ENCODE measurements at regions not wholly inside any gene's neighbourhood (a gene's known extent, or its start where the extent isn't known, plus 50 kb on each side); places are given as distances from the start of the nearest gene placed in this dataset.
"Not testable (repeated sequence)": the region's sequence is repeated elsewhere in the genome, so short reads cannot be mapped to it uniquely, and the experiment has no call there.

GRCh38 chr1:66424530-66424929, 109.4 kb upstream of the SGIP1 start:
- DNase-seq (ENCODE audit: low spot score): not testable (repeated sequence)

GRCh38 chr1:66426239-66426853, 107.6 kb upstream of the SGIP1 start:
- DNase-seq (ENCODE audit: low spot score): no peak

GRCh38 chr1:66430815-66431214, 103.1 kb upstream of the SGIP1 start:
- DNase-seq (ENCODE audit: low spot score): not testable (repeated sequence)

- DNase-seq (ENCODE audit: low spot score): no peak
Observed at GRCh38 chr1:66431999-66432398, 102.0 kb upstream of the SGIP1 start.

DNA sequence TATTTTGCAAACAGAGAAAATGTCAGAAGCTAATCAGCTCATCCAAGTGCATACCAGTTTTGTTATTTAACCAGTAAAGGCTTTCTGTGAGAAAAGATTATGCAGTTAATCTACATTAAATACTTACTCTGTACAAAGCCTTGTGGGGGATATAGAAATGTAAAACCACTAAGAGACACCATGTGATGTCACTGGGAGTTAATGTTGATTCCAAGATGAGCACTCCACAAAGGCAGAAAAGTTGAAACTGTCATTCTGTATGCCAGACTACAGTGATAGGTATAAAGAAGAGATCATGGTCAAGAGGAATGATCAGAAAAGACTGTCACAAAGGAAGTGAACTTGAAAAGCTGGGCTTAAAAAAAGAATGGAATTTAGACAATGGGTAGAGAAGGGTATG, 100.3 kb upstream of the SGIP1 start:
- no peak for DNase-seq (ENCODE audit: low spot score)

GRCh38 chr1:66434096-66434495, 99.9 kb upstream of the SGIP1 start:
- DNase-seq (ENCODE audit: low spot score): no peak

DNA sequence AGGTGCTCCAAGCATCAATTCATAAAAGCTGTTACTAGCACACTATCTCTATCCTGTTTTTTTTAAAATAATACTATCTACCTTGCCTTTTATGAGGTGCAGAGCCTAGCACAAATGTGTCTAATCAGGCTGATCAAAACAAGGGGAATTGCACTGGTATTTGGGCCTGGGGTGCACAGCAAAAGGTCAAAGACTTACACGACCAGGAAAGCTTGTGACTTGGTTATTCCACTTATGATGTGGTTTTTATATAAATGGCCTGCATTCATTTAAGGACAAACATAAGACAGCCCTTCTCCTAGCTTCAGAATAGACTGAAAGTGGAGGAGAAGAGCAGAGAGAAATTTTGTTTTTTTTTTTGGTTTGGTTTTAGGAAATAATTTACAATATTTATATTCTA, 98.4 kb upstream of the SGIP1 start:
- no peak for DNase-seq (ENCODE audit: low spot score)

DNA sequence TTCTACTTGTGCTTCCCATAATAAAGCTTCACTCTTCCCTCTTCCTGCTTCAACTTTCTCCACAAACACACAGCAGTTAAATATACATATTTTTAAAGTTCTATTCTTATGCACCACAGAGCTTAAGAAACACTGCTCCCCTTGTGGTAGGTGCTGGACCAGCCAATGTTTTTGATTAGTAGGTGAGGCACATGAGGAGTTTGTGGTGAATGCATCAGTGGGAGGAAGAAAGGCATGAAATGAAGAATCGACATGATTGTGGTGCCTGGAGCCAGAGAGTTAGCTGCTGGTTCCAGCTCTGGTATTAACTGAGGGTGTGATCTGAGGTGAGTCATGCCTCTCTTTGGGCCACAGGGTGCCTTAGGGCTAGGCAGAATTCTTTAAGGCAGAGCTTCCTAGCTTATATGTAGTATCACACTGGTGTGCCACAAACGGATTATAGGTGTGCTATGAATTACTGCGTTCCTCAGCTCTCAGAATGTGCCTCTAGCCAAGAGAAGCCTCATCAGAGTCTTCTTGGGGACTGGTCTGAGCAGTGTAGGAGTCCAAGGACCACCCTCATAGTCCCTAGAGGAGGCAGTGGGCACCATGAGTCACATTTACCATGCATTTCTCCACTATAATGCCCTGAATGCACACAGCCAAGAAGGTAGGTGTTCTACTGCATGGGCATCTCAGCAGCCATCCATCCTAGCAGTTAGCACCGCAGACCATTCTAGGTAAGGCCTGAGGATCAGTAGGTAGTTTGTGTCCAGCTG, 97.4 kb upstream of the SGIP1 start:
- no peak for DNase-seq (ENCODE audit: low spot score)

- no peak for DNase-seq (ENCODE audit: low spot score)
Observed at GRCh38 chr1:66437136-66437401, 96.9 kb upstream of the SGIP1 start.

- no peak for DNase-seq (ENCODE audit: low spot score)
Observed at GRCh38 chr1:66438062-66438461, 95.9 kb upstream of the SGIP1 start.

DNA sequence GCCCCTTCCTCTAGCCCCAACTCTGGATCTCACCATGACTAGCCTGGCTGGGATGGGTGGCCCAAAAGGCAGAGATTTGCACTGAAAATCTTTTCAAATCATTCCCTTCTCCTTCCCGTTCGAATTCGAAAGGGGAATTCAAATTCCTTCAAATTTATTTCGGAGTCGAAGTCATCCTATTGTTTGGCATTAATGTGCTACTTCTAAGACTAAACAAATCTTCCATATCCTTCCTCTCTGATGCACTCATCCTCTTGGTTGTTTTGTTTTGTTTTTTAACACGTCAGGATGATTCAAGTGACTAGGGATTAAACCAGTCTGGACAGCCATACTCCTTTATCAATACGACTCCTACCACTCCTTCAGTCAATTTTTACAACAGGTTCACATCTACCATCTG, 95.5 kb upstream of the SGIP1 start:
- DNase-seq (ENCODE audit: low spot score): no peak

- no peak for DNase-seq (ENCODE audit: low spot score)
Observed at GRCh38 chr1:66439031-66439740, 94.8 kb upstream of the SGIP1 start.

GRCh38 chr1:66443793-66444192, 90.2 kb upstream of the SGIP1 start:
- no peak for DNase-seq (ENCODE audit: low spot score)

GRCh38 chr1:66444438-66445265, 89.3 kb upstream of the SGIP1 start:
- no peak for DNase-seq (ENCODE audit: low spot score)

DNA sequence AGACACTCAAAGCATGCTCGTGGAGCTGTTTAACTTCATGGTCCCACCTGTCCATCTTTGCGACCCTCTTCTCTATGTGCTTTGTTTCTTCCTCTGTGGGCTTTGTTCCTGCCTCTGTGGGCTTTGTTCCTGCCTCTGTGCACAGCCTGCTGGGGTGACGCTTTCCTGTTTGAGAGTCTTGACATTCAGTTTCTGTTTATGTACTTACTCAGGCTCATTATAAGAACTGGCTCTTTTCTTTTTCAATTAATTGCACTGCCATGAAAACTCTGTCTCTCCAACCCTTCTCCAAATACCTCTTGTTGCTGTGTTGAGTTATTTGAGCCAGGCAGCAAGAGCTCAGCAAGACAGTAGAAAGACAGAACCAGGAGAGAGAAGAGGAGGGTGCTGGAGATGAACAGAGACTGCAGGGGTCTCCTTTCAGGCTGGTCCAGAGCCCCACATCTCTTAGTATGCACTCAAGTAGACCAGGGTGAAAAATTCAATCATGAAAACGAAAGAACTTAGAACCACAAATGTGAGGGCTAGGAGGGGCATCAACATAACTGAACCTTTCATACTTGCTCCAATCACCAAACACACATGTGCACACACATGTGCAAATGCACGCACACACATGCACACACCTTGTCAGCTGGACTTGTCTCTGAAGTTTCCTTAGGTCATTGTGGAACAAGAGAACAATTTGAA, 88.3 kb upstream of the SGIP1 start:
- DNase-seq (ENCODE audit: low spot score): no peak

DNA sequence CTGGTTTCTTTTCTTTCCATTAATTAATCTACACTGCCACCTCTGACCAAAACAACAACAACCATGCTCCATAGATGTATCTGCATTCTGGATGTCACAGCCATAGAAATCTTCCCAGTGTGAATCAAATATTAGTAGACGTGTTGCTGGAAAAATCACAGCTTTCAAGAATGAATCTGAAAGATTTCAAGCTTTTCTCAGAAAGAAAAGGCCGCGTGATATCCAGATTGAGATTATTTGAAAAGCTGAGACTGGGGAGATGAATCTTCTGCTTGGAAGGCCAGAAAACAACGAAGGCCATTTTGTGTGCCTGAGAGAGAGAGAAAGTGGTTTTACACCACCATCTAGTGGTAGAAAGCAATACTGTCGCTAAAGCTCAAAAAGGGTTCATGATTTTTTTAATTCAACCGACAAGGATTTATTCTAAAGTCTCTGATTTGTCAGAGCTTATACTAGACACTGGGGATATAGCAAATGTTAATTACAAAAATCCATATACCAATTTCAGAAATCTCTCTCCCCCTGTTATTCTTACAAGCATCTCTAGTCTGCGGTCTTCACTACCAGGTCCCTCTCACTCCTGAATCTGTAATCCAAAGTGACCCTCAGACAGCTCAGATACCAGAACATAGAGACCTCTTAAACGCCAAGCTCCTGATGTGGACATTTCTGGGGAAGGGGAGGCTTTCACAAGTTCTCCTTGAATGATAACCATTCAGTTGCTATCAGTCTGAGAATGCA, 87.5 kb upstream of the SGIP1 start:
- peak; percentile 48 for DNase-seq (ENCODE audit: low spot score)

GRCh38 chr1:66450043-66450514, 83.9 kb upstream of the SGIP1 start:
- no peak for DNase-seq (ENCODE audit: low spot score)

GRCh38 chr1:66450847-66451246, 83.1 kb upstream of the SGIP1 start:
- no peak for DNase-seq (ENCODE audit: low spot score)

DNA sequence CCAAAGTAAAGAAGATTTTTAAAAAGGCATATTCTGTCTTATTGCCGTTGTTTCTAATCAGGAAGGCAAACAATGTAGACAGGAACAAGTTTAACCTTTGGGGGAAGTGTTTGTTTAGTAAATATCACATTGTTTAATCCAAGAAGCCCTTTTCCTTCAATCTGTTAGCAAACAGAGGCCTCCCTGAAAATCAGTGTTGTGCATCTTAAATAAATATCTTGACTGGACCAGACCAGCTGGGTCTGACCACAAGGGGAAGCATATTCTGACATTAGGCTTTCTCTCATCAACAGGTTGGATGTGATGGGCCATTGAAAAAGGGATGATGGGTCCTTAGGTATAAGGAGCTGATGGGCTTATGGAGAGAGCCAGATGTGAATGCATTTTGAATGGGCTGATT, 81.8 kb upstream of the SGIP1 start:
- DNase-seq (ENCODE audit: low spot score): no peak

- DNase-seq (ENCODE audit: low spot score): no peak
Observed at GRCh38 chr1:66452982-66453381, 81.0 kb upstream of the SGIP1 start.

GRCh38 chr1:66455446-66455845, 78.5 kb upstream of the SGIP1 start:
- no peak for DNase-seq (ENCODE audit: low spot score)

Data from ureter (tissue), 1 donor.